Head of caudate nucleus (tissue), 42 donors: ENCODE measurements at regions not wholly inside any gene's neighbourhood (a gene's known extent, or its start where the extent isn't known, plus 50 kb on each side); places are given as distances from the start of the nearest gene placed in this dataset.
"Not testable (repeated sequence)": the region's sequence is repeated elsewhere in the genome, so short reads cannot be mapped to it uniquely, and the experiment has no call there.

ENCODE experiments used
- DNase-seq, 42 donors: peaks; one replicate each; pipeline versions ENCODE4 v3.0.0 to v3.0.0-alpha.2; 2020 to 2021; ENCODE audit warnings: mixed read lengths in 7 of 42
- intact Hi-C: fragments of 100-400 bp; cut with DNase I; formaldehyde crosslinking; loops from one replicate; pipeline ENCODE4 v1.15.0; 2022

GRCh38 chr13:91025442-91025841 lies 322.0 kb upstream of the MIR17HG start:
- no peak for DNase-seq
- intact Hi-C loops: no loop called here

GRCh38 chr13:91031508-91031907 lies 316.0 kb upstream of the MIR17HG start:
- no peak for DNase-seq
- intact Hi-C loops: no loop called here

- intact Hi-C loops: no loop called here
- no peak for DNase-seq
These were observed 315.4 kb upstream of the MIR17HG start for GRCh38 chr13:91032104-91032503.

GRCh38 chr13:91036886-91037285 lies 310.6 kb upstream of the MIR17HG start:
- peak in 10 of 42 donors; percentile 6 to 68 (median 26) for DNase-seq
- intact Hi-C loops: no loop called here

- intact Hi-C loops: no loop called here
- DNase-seq: no peak
These were observed 304.6 kb upstream of the MIR17HG start for GRCh38 chr13:91042870-91043269.

GRCh38 chr13:91045351-91046034 lies 302.0 kb upstream of the MIR17HG start:
- DNase-seq: peak in 1 of 42 donors; percentile 16
- intact Hi-C loops: no loop called here

GRCh38 chr13:91046715-91047327 lies 300.7 kb upstream of the MIR17HG start:
- peak in 6 of 42 donors; percentile 5 to 16 (median 12) for DNase-seq
- intact Hi-C loops: no loop called here

GRCh38 chr13:91050970-91051369 lies 296.5 kb upstream of the MIR17HG start:
- intact Hi-C loops: no loop called here
- no peak for DNase-seq

GRCh38 chr13:91052876-91053275 lies 294.6 kb upstream of the MIR17HG start:
- no peak for DNase-seq
- intact Hi-C loops: no loop called here

GRCh38 chr13:91053318-91054065 lies 294.0 kb upstream of the MIR17HG start:
- intact Hi-C loops: no loop called here
- no peak for DNase-seq

GRCh38 chr13:91054902-91055301 lies 292.6 kb upstream of the MIR17HG start:
- no peak for DNase-seq
- intact Hi-C loops: no loop called here

GRCh38 chr13:91056746-91057145 lies 290.7 kb upstream of the MIR17HG start:
- no peak for DNase-seq
- intact Hi-C loops: no loop called here

- intact Hi-C loops, DNase-seq: not testable (repeated sequence)
These were observed 290.0 kb upstream of the MIR17HG start for GRCh38 chr13:91057507-91057906.

GRCh38 chr13:91058066-91058465 lies 289.4 kb upstream of the MIR17HG start:
- intact Hi-C loops: no loop called here
- no peak for DNase-seq

GRCh38 chr13:91058919-91059318 lies 288.6 kb upstream of the MIR17HG start:
- intact Hi-C loops: no loop called here
- no peak for DNase-seq

- intact Hi-C loops: no loop called here
- no peak for DNase-seq
These were observed 280.7 kb upstream of the MIR17HG start for GRCh38 chr13:91066745-91067144.

- DNase-seq: no peak
- intact Hi-C loops: no loop called here
These were observed 275.0 kb upstream of the MIR17HG start for GRCh38 chr13:91072486-91072885.

GRCh38 chr13:91074091-91074490 lies 273.4 kb upstream of the MIR17HG start:
- intact Hi-C loops: no loop called here
- no peak for DNase-seq

GRCh38 chr13:91076830-91077229 lies 270.7 kb upstream of the MIR17HG start:
- no peak for DNase-seq
- intact Hi-C loops: no loop called here

GRCh38 chr13:91078093-91078679 lies 269.3 kb upstream of the MIR17HG start:
- DNase-seq: no peak

More at GRCh38 chr13:91078093-91078679, 269.3 kb upstream of the MIR17HG start:
- intact Hi-C loops: no loop called here
